HG02970 (cell line): ENCODE measurements at regions not wholly inside any gene's neighbourhood (a gene's known extent, or its start where the extent isn't known, plus 50 kb on each side); places are given as distances from the start of the nearest gene placed in this dataset.

Experiments used
- ATAC-seq: cut with Tn5 transposase; IDR thresholded peaks from one replicate; pipeline ENCODE4 v1.9.1; 2021; ENCODE audit warnings: mild to moderate bottlenecking, moderate library complexity, moderate number of reproducible peaks; ENCODE audit not compliant: unreplicated experiment, low FRiP score

- no peak for ATAC-seq
Measured at GRCh38 chr5:57680686-57681085, 198.1 kb upstream of the ACTBL2 start.

GRCh38 chr5:57677235-57677634 lies 194.6 kb upstream of the ACTBL2 start:
- no peak for ATAC-seq

GRCh38 chr5:57676222-57677098 lies 193.8 kb upstream of the ACTBL2 start:
- no peak for ATAC-seq

GRCh38 chr5:57675236-57675635 lies 192.6 kb upstream of the ACTBL2 start:
- no peak for ATAC-seq

- no peak for ATAC-seq
Measured at GRCh38 chr5:57671371-57671770, 188.8 kb upstream of the ACTBL2 start.

- no peak for ATAC-seq
Measured at GRCh38 chr5:57666582-57666981, 184.0 kb upstream of the ACTBL2 start.

GRCh38 chr5:57665146-57665936 lies 182.7 kb upstream of the ACTBL2 start:
- ATAC-seq, result no peak

- ATAC-seq, result no peak
Measured at GRCh38 chr5:57664700-57665099, 182.1 kb upstream of the ACTBL2 start.

- no peak for ATAC-seq
Measured at GRCh38 chr5:57663466-57663865, 180.9 kb upstream of the ACTBL2 start.

GRCh38 chr5:57662991-57663390 lies 180.4 kb upstream of the ACTBL2 start:
- no peak for ATAC-seq

GRCh38 chr5:57659886-57660285 lies 177.3 kb upstream of the ACTBL2 start:
- no peak for ATAC-seq

- no peak for ATAC-seq
Measured at GRCh38 chr5:57658018-57658417, 175.4 kb upstream of the ACTBL2 start.

- no peak for ATAC-seq
Measured at GRCh38 chr5:57655228-57655627, 172.6 kb upstream of the ACTBL2 start.

- no peak for ATAC-seq
Measured at GRCh38 chr5:57653636-57654290, 171.2 kb upstream of the ACTBL2 start.

GRCh38 chr5:57651127-57651526 lies 168.5 kb upstream of the ACTBL2 start:
- no peak for ATAC-seq

- peak; percentile 92 for ATAC-seq
Measured at GRCh38 chr5:57650360-57651069, 167.9 kb upstream of the ACTBL2 start.

- ATAC-seq, result no peak
Measured at GRCh38 chr5:57642698-57643097, 160.1 kb upstream of the ACTBL2 start.

GRCh38 chr5:57642066-57642465 lies 159.5 kb upstream of the ACTBL2 start:
- no peak for ATAC-seq

GRCh38 chr5:57635146-57635777 lies 152.7 kb upstream of the ACTBL2 start:
- ATAC-seq, result no peak

GRCh38 chr5:57632937-57633336 lies 150.3 kb upstream of the ACTBL2 start:
- no peak for ATAC-seq
